IPS DF 4.7 (cell line): ENCODE measurements at regions not wholly inside any gene's neighbourhood (a gene's known extent, or its start where the extent isn't known, plus 50 kb on each side); places are given as distances from the start of the nearest gene placed in this dataset.

Experiments used
- DNase-seq: peaks from one replicate; pipeline ENCODE4 v3.0.0-alpha.2; 2013; ENCODE audit warnings: low spot score; ENCODE audit errors: extremely low read depth

GRCh38 chr2:235168174-235168979, 216.6 kb downstream of the SH3BP4 start:
- DNase-seq: no peak

- no peak for DNase-seq
Observed at GRCh38 chr2:235170016-235170415, 218.2 kb downstream of the SH3BP4 start.

- DNase-seq: no peak
Observed at GRCh38 chr2:235170536-235171521, 219.0 kb downstream of the SH3BP4 start.

- DNase-seq: no peak
Observed at GRCh38 chr2:235171550-235172031, 219.8 kb downstream of the SH3BP4 start.

- no peak for DNase-seq
Observed at GRCh38 chr2:235180642-235181041, 228.8 kb downstream of the SH3BP4 start.

- no peak for DNase-seq
Observed at GRCh38 chr2:235183786-235184185, 232.0 kb downstream of the SH3BP4 start.

GRCh38 chr2:235187806-235188205, 236.0 kb downstream of the SH3BP4 start:
- no peak for DNase-seq

GRCh38 chr2:235191486-235191885, 239.7 kb downstream of the SH3BP4 start:
- no peak for DNase-seq

- DNase-seq: no peak
Observed at GRCh38 chr2:235191978-235192377, 240.2 kb downstream of the SH3BP4 start.

GRCh38 chr2:235194351-235194750, 242.5 kb downstream of the SH3BP4 start:
- DNase-seq: no peak

GRCh38 chr2:235194836-235195235, 243.0 kb downstream of the SH3BP4 start:
- DNase-seq: no peak

- no peak for DNase-seq
Observed at GRCh38 chr2:235195921-235196320, 244.1 kb downstream of the SH3BP4 start.

GRCh38 chr2:235199128-235199527, 247.3 kb downstream of the SH3BP4 start:
- DNase-seq: no peak

- DNase-seq: no peak
Observed at GRCh38 chr2:235200216-235200615, 248.4 kb downstream of the SH3BP4 start.

GRCh38 chr2:235201756-235202155, 249.9 kb downstream of the SH3BP4 start:
- no peak for DNase-seq

- no peak for DNase-seq
Observed at GRCh38 chr2:235204948-235205347, 253.1 kb downstream of the SH3BP4 start.

GRCh38 chr2:235206399-235206798, 254.6 kb downstream of the SH3BP4 start:
- DNase-seq: no peak

- DNase-seq: no peak
Observed at GRCh38 chr2:235206980-235207579, 255.3 kb downstream of the SH3BP4 start.

GRCh38 chr2:235211056-235211455, 259.2 kb downstream of the SH3BP4 start:
- no peak for DNase-seq

GRCh38 chr2:235212501-235213158, 260.8 kb downstream of the SH3BP4 start:
- DNase-seq: no peak

GRCh38 chr2:235215248-235215647, 263.4 kb downstream of the SH3BP4 start:
- DNase-seq: no peak
